NCI-H2107 (cell line): ENCODE measurements at regions not wholly inside any gene's neighbourhood (a gene's known extent, or its start where the extent isn't known, plus 50 kb on each side); places are given as distances from the start of the nearest gene placed in this dataset.

ENCODE experiments used
- DNase-seq: peaks from one replicate; lab custom pipeline; 2025; lab: John Stamatoyannopoulos, UW

DNA sequence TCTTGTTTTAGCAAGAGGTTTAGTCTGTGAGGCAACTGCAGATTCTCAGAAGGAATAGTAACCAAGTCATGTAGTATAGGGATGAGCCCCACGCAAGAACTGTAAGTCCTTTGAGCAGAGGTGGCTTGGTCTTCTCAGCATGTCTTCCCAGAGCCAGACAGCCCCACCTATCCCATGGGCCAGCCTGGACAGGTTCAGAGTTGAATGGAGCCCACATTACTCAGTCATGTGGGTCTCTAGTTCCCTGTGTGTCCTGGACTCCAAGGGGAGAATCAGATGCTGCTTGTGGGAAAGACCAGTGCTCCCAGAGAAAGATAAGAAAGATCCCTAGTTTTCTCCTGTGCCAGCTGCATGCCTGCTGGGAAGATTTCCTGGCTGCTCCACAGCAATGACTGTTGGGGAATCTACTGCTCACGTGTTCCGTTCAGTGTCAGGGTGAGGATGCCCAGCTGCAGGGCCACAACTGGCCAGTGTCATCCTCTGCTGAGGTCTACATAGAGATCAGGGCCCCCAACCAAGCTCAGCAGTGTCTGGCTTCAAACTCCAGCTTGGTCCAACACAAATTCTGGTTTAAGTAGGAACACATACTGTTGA is 66.9 kb upstream of the UNC5B start:
- no peak for DNase-seq

DNA sequence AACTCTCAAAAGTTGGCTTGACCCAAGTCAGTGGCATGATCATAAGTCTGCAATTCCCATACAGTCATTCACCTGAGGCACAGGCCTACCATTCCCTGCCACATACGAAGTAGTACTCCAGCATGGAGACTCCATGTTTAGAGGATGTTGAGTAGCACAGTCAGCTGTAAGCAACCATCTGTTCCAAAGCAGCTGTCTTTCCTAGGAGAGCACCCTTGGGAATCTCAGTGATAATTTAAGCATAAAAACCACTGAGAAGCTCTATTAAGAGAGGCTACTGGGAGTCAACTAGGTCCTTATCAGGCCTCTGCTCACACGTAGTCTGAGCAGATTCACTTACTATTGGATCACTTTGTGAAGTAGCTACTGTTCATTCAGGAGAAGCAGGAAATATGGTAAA is 61.6 kb upstream of the UNC5B start:
- no peak for DNase-seq

DNA sequence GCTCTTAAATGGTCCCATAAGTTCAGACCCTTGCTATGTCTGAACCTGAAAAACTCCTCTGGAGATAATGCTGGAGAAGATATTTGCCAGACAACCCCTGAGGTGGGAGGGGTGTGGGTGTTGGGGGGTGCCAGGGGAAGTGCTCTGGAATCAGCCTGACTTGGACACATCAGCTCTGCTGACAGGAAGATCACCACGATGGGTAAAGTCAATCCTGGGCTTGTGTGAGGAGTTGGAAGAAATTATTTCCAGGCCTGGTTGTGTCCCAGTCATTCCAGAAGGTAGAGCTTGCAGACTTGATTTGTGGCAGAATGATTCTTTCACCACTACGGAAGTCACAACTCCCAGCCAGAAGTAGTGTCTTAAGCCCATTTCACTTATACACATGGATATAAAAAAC is 60.3 kb upstream of the UNC5B start:
- no peak for DNase-seq

DNA sequence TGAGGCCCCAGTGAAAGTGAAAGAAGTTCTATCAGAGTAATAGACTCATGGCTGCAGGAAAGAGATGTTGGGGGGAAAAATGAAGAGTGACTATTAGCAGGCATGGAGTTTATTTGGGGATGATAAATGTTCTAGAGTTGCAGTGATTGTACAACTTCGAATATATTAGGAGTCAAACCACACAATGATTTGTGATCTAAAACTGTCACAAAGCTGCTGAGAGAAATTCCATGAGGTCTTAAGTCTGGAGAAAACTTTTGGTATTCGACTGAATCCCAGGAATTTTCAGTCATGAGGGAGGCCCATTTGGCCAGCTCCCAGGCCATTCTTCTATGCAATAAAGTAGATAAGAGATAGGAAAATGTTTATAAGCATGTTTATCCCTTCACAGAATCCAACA is 55.9 kb upstream of the UNC5B start:
- no peak for DNase-seq

DNA sequence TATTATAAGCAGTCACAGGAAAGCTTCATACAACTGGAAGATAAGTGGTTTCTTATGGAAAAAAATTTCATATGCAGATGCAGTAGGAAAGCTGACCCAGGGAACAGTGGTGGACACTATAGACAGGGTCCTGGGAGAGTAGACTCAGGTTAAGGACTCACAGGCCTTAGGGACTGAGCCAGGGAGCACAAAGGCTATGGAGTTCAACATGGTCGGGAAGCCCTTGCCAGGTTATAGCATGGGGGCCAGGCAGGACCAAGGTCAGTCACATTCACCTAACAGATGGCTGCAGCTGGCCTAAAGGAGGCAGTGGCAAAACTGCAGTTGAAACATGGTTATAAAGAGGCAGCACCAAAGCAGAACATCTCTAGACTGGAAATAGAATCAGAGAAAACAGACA is 54.9 kb upstream of the UNC5B start:
- DNase-seq = no peak

DNA sequence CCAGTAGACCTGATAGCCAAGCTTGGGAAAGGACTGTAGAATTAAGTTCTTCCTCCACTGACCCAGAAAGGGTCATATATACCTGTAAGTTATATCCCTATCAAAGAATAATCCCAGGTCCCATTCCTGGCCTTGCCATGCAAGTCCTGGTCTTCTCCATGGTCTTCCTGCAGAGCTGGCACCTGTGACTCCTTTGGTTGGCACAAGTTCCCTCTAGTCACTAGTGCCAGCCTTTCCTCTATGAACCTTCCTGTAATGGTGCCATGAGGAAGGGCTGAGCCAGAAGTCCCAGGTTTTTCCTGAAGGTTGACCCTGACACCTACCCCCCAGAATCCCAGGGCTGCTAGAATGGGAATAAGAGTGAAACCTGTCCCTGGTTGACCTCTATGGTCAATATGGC is 54.1 kb upstream of the UNC5B start:
- no peak for DNase-seq

DNA sequence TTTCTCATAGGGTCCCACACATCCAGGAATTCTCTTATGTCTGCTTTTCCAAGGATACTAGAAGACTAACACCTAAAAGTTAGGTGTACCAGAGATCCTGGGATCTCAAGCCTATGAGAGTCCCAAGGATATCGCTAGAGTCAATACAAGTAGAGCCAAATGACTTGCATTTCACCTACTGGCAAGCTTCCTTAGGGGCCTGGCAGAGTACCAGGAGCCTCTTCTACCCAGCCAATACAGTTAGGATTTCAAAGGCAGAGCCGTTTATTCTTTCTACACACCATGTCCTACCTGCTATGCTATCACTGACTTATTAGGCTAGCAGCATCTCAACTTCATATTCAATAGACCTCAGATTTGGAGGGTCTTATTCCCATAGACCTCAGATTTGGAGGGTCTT is 53.5 kb upstream of the UNC5B start:
- DNase-seq = no peak

DNA sequence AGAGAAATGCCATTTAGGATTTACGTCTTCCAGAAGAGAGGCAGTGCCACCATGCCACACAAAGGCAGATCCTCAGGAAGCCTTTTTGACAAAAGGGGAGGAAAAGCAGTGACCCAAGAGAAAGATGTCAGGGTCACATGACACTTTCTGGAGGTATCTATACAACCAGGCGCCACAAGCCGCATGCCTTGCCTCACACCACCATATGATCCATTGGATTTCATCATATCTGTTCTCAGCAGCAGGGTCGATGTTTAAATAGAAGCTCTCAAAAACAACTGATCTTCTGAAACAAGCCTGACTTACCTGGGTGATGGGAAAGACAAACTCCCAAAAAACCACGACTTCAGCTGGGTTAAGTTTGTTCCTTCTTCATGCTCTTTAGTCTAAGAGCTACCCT is 52.5 kb upstream of the UNC5B start:
- no peak for DNase-seq

DNA sequence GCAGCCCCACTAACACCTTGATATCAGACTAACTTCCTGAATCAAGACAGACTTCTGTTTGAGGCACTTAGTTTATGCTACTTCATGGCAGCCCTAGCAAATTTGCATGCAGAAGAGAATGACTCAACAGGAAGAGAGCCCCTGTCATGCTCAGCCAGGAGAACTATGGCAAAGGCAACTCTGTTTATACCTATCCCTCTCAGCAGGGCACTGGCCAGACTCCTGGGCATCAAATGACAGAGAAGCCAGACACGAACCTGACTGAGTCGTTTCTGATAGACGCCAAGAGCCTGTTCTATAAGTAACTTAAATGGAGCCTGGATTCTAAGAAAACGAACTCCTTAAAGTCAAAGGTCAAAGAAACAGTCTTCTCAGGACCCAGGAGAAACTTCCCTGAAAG is 50.9 kb upstream of the UNC5B start:
- DNase-seq = peak; percentile 42
